NCI-H1092 (cell line): ENCODE measurements at regions not wholly inside any gene's neighbourhood (a gene's known extent, or its start where the extent isn't known, plus 50 kb on each side); places are given as distances from the start of the nearest gene placed in this dataset.

Experiments used
- DNase-seq: peaks from one replicate; lab custom pipeline; 2025; lab: John Stamatoyannopoulos, UW

- DNase-seq, result no peak
These were observed 1218.7 kb downstream of the VRK1 start for GRCh38 chr14:98015921-98016320.

GRCh38 chr14:98018628-98019027, 1221.4 kb downstream of the VRK1 start:
- no peak for DNase-seq

DNA sequence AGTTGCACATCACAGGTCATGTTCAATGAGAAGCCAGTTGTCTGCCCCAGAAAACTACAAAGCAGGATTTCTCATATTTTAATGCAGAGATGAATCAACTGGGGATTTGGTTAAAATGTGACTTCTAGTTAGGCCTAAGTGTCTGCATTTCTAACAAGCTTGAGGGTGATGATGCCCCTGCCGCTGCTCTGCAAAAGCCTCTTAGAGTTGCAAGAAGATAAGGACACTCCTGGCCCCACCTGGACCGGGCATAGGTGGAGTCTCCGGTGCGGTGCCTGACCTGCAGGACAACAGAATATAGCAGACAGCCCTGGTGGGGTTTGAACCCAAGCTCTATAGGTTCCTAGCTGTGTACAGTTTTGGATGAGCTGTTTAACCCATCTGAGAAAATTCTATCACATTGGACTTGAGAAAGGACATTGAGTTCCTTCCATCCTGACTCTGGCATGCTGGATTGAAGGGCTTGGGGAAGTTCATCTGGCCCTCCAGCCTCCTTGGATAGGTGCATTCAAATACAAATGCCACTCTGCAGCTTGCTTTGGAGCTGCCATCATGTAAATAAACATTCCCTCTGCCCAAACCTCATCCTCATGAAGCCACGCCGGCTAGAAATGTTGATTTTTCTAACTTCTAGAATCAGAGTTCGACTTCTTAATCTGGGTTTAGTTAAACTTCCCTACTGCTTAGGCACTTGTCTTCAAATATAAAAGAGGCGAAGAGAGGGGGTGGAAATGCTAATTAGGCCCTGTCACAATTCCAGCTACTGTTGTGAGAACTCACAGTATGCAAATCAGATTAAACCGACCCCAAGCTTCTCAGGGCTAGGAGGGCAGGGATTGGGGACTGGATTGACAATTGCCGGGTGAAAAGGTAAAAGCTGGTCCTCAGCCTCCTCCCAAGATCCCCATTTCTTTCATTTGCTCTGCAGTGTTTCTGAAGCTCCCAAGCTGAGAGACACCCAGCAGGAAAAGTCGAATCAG, 1225.6 kb downstream of the VRK1 start:
- DNase-seq, result no peak

DNA sequence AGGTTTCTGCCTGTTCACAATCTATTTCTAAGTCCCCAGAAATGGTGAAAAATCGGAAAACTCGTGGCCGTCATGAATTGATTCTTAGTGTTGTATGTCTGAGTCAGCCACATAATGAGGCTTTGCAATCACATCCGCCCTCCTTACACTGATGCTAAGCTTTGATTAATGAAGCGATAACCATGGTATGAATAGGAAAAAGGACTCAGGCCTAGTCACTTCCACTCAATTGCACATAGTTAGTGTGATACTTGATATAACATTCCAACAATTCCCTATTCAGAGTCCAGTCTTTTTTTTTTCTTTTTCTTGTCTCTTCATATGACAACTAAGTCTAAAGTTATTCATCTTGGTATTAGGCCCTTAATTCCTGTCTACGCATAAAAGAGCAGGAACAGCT, 1231.0 kb downstream of the VRK1 start:
- DNase-seq, result no peak

DNA sequence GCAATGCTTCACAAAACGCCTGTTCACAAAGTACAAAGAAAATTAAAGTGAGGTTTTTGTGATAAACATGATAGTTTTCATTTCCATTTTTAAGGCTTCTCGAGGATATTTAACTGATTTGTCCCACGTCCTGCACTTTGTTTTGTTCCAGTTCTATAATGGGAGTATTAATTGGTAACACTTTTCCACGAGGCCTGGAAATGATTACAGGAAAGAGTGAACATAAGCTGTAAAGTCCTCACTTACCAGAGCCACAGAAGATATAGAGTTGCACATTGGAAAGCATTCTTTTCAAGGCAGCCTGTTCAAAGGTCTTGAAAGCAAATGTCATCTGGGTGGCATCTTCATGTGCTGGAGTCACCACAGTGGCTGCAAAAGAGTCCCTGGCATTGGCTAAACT, 1236.6 kb downstream of the BCL11B start:
- DNase-seq, result no peak

DNA sequence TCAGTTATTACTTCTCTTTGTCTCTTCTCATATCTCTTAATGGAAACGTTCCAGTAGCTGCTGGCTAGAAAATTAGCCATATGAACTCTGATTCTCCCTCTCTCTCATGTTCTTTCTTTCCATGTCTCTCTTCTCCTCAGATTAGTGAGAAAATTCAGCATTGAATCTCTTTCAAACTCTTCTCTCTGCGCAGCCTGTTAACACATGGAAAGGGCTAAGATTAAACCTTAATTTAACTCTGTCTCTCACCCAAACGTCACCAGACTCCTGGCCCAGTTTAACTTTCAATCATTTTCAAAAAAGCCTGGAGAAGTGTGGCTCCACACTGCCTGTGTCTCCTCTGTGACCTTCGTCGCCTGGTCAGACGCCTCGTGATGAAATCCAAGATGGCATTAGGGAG, 1234.2 kb downstream of the BCL11B start:
- no peak for DNase-seq

GRCh38 chr14:98056946-98057345, 1215.1 kb downstream of the BCL11B start:
- DNase-seq, result no peak

GRCh38 chr14:98059106-98059505, 1212.9 kb downstream of the BCL11B start:
- no peak for DNase-seq

DNA sequence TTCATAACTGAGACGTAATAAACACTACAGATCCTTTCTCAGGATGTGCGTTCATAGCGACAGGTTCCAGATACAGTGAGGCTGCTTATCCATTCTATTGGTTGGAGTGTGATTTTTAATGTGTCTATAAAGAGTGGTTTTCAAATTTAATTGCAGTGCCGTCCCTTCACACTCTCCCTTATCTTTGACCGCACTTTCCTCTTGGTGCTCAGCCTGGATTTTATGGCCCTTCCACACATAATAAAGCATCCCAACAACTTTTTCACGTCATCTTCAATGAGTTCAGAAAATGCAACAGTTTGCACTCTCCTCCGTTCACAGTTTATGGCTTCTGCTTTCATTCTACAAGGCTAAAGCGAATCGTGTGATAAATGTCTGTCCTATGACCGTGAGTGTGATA, 1209.9 kb downstream of the BCL11B start:
- no peak for DNase-seq

DNA sequence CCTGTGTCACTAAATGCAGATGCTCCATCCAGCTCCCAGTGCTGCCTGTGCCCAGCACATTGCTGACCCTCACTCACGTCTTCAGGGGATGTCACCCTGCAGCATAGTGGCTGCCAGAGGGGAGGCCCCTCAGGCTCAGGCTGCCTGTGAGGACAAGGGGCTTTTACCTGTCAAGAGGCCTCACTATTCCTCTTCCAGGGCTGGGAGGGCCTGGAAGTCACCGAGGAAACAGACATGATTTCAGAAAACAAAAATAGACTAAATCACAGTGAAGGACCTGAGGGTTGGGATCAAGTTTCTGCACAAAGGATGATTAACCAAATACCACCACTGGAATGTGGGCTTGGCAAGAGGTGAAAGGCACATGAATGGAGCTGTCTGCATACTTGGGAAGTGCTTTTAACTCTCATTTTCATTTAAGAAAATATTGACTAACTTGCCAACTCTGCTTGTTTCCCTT, 1202.3 kb downstream of the BCL11B start:
- DNase-seq, result no peak

DNA sequence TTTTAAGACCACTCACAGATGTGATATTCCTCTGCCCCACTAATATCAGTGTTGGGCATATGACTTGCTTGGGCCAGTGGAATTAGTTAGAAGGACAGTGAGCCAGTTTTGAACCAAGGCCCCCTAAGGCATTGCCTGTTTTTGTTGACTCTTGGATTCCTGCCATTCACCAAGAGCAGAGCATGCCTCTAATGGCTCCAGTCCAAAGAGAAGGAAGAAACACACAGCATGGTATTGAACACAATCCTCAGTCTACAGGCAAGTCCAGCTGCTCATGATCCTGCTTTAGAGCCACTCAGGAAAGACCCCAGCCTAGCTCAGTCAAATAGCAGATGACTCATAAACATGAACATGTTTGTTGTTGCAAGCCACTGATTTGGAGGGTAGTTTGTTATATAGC, 1201.5 kb downstream of the BCL11B start:
- no peak for DNase-seq

GRCh38 chr14:98074111-98074510, 1197.9 kb downstream of the BCL11B start:
- no peak for DNase-seq

- no peak for DNase-seq
These were observed 1194.8 kb downstream of the BCL11B start for GRCh38 chr14:98077176-98077575.

DNA sequence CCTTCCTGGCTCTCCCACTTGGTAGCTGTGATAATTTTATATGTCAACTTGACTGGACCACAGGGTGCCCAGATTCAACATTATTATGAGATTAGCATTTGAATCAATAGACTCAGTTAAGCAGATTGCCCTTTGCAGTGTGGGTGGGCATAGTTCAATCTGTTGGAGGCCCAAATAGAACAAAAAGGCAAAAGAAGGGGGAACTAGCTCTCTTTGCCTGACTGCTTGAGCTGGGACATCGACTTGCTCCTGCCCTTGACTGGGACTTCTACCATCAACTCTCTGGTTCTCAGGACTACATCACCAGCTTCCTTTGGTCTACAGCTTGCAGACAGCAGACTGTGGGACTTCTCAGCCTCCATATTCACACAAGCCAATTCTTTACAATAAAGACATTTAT, 1189.2 kb downstream of the BCL11B start:
- DNase-seq, result no peak

DNA sequence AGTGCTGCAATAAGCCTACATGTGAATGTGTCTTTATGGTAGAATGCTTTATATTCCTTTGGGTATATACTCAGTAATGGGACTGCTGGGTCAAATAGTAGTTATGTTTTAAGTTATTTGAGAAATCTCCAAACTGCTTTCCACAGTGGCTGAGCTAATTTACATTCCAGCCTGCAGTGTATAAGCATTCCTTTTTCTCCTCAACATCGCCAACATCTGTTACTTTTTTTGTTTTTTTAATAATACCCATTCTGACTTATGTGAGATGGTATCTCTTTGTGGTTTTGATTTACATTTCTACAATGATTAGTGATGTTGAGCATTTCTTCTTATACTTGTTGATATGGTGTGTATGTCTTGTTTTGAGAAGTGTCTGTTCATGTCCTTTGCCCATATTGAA, 1186.2 kb downstream of the BCL11B start:
- no peak for DNase-seq

- DNase-seq, result no peak
These were observed 1178.9 kb downstream of the BCL11B start for GRCh38 chr14:98093111-98093510.

DNA sequence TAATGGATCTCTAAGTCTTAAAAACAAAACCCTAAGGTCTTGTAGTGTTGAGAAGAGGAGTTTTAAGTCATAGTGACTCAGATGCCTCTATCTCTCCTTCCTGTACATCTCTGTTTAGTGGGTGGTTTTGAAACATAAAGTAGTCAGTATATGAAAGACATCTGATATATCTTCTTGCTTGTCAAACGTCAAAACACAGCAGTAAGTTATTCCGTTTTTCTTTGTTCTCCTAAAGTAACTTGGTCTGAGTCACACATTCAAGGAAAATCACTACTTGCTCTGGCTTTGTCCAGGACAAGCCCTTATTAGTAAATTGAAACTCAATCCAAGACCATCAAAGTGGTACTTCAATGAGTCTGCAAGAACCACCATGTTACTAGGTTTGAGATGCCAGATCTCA, 1172.5 kb downstream of the BCL11B start:
- no peak for DNase-seq

- no peak for DNase-seq
These were observed 1170.7 kb downstream of the BCL11B start for GRCh38 chr14:98101323-98101722.

DNA sequence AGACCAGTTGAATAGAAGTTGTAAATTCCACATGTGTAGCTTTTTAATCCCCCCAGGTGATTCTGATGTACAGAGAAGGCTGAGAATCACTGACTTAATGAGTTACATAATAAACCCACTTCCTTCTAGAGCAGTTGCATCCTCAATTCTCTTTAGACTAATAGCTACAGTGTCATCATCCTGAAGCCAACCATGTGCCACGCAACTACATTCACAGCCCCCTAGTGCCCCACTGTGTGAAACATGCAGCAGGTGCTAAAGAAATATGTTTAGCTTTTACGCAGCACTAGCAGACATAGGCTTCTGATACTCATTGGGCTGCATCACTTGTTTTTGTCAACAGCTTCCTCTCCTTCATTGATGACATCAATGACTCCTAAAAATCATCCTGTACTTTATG, 1168.3 kb downstream of the BCL11B start:
- DNase-seq, result no peak

DNA sequence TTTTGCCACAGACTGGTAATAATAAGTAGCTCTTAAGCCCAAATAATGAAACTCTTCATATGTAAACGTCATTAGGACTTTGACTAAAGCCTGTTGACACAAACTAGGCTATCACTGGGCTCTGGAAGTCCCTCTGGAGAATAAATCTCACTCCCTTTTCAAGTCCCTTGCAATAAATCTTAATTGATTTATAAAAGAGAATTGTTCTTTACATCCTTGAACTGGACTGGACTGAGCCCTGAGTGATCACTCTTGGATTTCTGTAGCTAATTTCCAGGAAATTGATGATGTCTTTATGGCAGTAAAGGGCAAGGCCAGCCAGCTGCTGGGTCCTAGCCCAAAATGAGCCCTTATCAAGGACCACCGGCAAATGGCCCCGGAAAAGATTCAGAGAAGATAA, 1162.7 kb downstream of the BCL11B start:
- DNase-seq, result no peak

- no peak for DNase-seq
These were observed 1159.7 kb downstream of the BCL11B start for GRCh38 chr14:98112194-98112780.

GRCh38 chr14:98114122-98114895, 1157.7 kb downstream of the BCL11B start:
- DNase-seq, result no peak

GRCh38 chr14:98114946-98115345, 1157.1 kb downstream of the BCL11B start:
- DNase-seq, result no peak
